ENCODE measurements at regions not wholly inside any gene's neighbourhood (a gene's known extent, or its start where the extent isn't known, plus 50 kb on each side); places are given as distances from the start of the nearest gene placed in this dataset.

DNA sequence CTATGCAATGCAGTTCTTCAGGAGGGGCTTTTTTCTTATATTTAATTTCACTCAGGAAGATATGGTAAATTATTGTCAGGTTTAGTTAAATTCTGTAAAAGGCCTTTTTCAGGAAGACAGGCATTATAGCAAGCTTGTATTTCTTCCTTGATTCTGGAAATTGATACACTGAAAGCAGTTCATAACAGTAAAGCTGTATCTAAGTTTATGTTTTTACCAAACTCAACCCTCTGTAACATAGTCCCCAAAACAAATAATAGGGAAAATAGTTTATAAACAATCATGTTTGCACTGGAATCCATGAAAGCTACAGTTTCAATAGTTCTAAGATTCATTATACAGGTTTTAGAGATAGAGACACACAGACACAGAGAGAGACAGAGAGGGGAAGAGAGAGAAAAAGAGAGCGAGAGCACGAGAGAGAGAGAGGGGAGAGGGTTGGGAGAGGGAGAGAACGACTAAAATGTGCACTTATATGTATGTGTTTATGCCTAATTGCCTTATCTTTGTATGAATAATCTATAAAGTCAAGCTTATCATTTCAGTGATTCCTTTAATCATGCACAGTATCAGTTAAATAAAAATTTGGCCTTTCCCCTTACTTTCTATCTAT, 454.4 kb downstream of the RFPL4B start:
- no peak for DNase-seq (ENCODE audit: low spot score)

DNA sequence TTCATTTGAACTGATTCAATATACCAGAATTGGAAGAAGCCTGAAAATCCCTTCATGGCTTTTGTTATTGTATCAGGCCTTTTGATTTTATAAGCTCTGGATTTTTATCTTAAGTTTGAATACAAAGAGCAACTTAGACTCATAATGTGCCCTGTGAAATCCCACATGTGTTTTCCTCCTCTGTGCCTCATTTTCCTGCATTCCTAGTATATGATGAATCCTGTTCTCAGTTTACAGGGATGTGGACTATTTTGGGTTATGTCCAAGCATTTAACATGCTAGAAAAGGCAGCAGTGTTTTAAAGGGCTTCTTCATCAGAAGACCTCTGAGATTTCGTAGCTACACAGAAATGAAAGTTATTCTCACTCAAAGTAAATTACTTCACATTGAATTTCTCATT, 455.0 kb downstream of the RFPL4B start:
- no peak for DNase-seq (ENCODE audit: low spot score)

DNA sequence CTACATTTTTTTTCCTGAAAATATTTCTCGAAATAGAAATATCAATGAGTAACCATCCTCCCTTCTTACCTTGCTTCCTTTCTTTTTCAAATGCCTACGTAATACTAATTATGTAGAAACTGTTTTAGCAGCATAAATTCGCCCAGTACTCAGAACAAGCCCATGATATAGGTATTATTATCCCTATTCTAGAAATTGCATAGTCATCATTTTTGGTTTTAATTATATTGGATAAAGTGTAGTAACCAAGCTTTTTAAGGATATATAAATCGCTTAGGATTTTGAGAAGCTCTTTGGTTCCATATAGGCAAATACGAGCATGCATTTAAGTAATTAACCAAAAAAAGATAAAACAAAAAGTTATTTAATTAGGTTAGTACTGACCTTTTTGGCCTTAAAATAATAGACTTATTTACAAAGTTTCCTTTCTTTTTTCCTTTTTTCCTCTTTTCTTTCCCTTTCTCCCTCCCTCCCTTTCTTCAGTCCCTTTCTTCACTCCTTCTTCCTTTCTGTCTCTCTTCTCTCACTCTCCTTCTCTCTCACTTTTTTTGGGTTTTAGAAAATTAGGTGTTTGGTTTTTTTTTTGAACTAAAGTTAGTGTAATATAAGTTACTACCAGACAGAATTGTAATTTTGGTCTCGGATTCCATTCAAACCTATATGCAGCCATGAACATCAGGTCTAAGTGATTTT, 457.7 kb downstream of the RFPL4B start:
- no peak for DNase-seq (ENCODE audit: low spot score)

DNA sequence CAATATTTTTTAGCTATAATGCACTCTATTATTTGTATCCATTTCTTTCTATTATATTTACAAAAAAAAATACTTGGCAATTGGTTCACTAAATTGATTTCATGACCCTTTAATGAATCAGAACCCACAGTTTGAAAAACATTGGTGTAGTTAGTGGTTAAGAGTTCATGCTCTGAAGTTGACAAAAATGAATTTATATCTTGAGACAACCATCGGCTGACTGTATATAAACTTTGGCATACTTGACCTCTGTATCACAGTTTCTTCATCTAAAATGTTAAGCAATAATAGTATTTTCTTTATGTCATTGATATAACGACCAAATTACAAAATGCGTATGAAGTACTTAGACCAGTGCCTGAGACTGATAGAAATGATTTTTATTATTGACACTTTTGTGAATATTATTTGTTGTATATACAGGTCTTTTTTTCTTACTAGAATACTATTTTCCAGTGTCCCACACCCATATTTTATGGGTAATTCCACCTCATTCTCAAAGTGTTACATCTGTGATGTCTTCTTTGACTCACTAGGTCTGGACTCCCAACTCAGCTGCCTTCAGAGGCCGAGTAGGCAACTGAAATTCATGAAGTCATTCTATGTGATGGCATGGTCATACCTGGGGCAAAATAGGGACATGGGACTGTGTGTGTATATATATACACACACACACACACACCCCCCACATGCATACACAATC, 459.2 kb downstream of the RFPL4B start:
- no peak for DNase-seq (ENCODE audit: low spot score)

DNA sequence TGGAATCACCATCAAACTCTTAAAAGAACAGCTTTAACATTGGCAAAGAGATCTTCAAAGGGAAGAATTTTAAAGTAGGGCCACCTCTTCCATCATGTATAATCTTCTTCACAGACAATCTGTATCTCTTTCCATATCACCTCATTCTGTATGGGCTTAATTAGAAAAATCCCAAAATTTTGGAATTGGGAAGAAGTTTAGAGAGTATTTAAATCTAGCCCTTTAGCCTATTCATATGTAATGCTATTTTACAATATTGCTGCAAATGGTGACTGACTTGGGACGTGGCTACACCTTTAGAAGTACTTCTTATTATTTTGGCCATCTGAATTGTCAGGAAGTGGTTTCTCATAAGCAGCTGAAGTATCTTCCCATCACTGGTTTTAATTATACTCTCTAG, 474.3 kb downstream of the RFPL4B start:
- DNase-seq (ENCODE audit: low spot score): no peak

DNA sequence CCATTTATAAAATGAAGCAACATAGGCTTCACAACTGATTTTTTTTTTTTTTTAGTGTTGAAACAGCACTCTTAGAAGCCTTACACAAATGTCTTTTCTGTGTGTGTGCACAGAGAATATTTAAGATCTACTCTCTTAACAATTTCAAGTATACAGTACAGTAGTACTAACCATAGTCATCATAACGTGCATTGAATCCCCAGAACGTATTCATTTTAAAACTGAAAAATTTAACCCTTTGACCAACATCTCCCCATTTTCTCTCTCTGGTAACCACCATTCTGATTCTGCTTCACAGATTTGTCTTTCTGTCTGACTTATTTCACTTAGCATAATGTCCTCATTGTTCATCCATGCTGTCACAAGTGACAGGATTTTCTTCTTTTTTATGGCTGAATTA, 475.6 kb downstream of the RFPL4B start:
- no peak for DNase-seq (ENCODE audit: low spot score)

DNA sequence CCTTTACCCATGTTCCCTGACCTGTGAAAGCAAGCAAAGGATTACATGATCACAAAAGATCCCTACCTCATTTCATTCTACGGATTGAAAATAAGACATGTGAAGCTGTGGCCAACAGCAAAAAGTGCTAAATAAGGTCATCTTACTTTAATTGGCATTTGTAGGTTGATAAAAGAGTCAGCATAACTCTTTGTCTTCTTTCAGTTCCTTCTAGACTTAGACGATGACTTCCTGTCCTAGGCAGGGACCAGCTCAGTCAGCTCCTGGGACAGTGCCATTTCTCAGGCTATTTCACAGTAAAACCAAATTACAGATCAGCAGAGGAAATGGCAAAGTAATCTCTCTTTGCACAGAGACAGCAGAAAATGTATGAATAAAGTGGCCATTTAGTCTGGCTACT, 480.7 kb downstream of the RFPL4B start:
- peak; percentile 68 for DNase-seq (ENCODE audit: low spot score)

DNA sequence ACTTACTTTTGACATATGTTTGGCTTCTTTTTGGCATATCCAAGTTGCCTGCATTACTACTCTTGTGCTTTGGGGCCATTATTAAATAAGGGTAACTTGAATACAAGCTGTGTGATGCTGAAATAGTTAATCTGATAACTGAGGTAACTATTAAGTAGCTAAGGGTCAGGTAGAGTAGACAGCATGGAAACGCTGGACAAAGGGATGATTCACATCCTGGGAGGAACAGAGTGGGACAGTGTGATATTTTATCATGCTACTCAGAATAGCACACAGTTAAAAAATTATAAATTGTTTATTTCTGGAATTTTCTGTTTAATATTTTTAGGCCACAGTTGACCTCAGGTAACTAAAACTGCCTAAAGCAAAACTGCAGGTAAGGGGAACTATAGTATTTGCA, 483.9 kb downstream of the RFPL4B start:
- no peak for DNase-seq (ENCODE audit: low spot score)

DNA sequence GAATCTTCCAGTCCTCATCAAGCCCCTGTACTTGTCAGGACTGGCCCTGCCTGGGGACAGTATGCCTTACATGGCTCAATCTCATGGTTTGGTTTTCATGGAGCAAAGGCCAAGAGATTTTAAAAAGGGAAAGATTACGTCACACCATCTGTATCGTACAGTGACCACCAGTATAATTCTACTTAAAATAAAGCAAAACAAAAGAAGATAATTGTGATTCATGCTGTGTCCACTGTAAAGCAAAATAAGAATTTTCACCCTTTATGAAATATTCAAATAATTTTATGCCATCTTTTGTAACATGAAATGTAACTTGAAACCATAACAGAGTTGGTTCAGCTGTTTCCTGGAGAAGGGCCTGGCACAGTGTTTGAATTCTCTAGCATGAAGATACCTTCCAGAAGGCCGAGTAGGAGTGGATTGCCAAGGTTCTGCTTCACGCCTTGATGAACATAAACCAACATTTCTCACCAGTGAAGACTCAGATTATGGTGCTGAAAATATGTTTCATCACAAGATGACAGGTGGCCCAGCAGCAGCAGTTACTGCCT, 486.5 kb downstream of the RFPL4B start:
- peak; percentile 42 for DNase-seq (ENCODE audit: low spot score)

DNA sequence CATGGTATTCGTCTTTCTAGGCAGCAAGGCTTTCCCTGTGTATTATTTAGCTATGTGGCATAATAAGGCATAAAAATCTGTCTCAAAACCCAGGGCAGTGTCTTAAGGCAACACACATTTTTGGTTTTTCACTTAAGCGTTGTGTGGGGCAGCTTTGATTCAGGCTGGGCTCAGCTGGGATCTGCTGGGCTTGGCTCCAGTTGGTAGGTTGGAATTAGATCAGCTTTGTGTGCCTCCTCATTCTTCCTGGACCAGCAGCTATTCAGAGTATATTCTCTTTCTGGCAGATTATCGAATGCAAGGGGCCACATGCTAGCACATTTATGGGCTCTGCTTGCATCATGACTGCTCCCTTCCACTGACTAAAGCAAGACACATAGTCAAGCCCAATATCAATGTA, 487.9 kb downstream of the RFPL4B start:
- no peak for DNase-seq (ENCODE audit: low spot score)

DNA sequence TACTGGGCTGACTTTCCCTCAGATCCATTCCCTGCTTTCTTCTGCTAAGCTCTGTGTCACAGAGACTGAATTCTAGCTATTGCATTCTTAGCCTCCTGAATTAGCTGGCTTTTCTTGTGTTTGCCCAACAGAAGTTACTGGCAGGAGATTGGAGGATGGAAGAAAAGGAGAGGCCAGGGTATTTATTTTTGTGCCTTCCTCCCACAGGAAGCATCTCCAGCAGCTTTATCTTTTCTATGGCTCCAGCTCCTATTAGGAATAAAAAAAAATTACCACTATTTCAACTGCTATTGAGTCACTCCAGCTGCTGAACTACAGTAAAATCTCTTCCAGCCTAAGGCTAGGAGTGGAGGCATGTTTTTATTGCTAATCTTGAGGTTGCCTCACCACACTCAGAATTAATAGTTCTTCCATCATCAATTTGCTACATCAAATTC, 492.4 kb downstream of the RFPL4B start:
- DNase-seq (ENCODE audit: low spot score): no peak

DNA sequence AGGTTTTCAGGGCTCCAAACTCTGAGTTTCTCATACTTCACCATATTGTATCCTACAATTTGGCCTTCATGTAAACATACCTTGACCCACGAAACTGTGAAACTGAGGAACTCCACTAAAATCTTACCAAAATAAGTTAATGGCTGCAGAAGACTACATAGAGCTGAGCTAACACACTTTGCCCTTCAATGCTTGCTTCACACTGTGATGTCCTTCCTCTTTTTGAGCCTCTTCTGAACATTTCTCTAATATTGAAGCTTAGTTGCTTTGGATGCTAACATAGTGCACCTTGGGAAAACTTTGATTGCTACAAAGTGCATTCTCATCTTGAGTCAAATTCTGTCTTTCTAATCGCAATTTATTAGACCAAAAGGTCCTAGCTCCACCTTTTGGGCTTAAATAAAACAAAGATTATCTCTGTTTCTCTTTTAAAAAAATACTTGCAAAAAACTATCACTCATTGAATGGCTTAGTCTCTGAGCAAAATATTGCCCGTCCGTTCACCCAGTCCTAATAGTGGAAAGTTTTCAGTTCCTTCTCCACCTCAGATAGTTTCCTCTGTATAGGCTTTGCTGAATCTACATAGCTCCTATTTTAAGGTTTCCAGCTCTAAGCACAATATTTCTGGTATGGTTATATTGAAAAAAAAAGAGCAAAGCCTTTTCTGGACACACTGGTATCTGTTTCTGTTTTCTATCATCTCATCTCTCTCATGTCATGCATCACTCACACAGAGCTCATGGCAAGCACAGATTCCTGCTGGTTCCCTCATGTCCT, 494.6 kb downstream of the RFPL4B start:
- peak; percentile 16 for DNase-seq (ENCODE audit: low spot score)

DNA sequence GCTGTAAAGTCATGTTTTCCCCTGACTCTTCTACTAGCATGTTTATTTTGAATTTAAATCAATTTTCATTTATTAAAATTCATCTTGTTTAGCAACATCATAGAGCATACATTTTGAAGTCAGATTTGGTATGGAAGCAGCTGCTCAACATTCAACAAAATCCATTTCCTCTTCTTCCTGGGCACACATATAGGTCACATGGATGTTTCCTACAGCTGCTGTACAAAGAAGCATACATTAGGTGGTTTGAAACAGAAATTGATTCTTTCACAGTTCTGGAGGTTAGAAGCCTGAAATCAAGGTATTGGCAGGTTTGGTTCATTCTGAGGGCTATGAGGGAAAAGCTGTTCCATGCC, 495.2 kb downstream of the RFPL4B start:
- DNase-seq (ENCODE audit: low spot score): no peak

DNA sequence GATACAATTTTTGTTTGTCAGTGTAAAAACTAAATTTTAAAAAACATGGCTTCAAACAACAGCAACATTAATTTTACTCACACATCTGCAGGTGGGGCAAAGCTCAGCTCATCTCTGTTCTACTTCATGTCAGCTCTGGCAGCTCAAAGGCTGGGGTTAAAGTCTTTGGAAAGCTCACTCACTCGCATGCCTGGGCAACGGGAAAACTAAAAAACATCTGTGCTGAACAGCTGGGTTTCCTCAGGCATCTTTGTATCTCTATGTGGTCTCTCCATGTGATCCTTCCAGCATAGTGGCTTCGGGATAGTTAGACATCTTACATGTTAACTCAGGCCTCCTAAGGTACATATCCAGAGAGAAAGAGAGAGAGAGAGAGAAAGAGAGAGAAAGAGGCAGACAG, 499.6 kb downstream of the RFPL4B start:
- no peak for DNase-seq (ENCODE audit: low spot score)

DNA sequence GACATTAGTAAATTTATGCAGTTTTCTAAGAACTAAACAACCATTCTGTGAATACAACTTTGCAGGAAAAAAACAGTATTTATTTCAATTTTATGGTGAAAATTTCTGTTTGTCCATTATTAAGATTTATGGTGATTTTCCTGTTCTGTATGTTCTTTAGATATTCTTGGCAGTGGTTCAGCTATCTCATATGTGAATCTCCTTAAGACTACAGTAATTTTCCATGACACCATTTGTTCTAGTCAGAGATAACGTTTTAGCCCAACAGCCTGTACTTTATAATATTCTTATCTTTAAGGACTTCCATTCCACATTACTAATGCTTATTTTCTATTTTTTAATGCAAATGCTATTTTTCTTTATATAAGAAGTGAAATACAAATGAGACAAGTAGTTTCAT, 504.0 kb downstream of the RFPL4B start:
- DNase-seq (ENCODE audit: low spot score): no peak

DNA sequence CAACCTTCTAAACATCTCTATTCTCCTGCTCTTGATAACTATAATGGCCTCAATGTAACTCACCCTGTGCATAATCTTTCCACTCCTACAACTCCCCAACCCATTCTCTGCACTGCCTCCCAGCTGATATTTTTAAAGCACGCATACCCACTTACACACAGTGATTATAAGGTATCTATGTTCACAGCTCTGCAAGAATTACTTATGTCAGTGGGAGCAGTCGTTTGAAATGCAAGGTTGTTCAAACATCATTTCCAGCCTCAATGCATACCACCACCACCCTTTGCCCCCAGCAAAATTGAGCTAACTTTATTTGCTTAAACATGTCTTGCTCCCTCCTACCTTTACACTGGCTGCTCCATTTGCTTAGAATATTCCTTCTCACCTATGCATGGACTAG, 506.0 kb downstream of the RFPL4B start:
- no peak for DNase-seq (ENCODE audit: low spot score)

DNA sequence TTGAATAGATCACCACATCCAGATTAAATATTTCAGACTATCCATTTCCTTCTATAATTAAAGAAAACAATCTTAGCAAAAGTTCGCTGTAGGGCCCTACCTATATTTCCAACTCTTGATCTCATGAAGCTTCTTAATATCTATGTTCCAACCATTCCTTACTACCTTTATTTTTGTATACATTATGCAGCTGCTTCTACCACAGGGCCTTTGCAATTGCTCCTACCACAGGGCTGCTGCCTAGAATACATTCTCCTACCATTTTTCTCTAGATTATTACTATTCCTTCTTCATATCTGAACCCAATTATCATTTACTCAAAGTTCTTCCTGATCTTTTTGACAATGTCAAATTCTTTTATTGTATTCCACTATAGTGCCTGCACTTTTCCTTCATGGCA, 516.6 kb downstream of the RFPL4B start:
- no peak for DNase-seq (ENCODE audit: low spot score)

DNA sequence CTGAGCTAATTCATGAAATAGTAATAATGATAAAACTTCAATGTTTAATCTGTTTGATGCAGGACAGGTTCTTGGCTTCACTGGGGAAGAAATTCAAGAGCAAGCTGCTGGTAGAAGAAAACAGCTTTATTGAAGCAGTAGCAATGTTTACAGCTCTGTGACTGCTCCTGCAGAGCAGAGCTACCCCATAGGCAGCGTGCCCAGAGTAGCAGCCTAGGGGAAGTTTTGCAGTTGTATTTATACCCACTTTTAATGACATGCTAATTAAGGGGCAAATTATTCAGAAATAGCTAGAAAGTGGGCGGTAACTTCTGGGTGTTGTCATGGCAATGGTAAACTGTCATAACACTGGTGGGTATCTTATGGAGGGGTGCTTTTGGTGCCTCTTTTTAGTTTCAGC, 518.0 kb downstream of the RFPL4B start:
- no peak for DNase-seq (ENCODE audit: low spot score)

DNA sequence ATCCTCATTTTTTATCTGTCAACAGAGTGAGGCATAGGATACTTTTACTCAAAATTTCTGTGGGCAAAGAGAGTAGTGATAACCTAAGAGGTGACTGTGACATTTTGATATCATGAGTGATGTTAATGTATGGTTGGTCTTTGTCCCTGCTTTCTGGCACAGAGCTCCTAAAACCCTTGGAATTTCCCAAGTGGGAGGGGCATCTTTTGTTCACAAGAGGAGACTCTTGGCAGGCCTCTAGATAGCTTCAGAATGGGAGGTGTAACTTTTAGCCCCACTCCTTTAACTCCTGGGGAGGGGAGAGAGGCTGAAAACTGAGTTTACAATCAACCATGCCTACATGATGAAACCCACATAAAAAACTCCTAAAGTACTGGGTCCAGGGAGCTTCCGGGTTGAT, 527.8 kb downstream of the RFPL4B start:
- DNase-seq (ENCODE audit: low spot score): no peak

DNA sequence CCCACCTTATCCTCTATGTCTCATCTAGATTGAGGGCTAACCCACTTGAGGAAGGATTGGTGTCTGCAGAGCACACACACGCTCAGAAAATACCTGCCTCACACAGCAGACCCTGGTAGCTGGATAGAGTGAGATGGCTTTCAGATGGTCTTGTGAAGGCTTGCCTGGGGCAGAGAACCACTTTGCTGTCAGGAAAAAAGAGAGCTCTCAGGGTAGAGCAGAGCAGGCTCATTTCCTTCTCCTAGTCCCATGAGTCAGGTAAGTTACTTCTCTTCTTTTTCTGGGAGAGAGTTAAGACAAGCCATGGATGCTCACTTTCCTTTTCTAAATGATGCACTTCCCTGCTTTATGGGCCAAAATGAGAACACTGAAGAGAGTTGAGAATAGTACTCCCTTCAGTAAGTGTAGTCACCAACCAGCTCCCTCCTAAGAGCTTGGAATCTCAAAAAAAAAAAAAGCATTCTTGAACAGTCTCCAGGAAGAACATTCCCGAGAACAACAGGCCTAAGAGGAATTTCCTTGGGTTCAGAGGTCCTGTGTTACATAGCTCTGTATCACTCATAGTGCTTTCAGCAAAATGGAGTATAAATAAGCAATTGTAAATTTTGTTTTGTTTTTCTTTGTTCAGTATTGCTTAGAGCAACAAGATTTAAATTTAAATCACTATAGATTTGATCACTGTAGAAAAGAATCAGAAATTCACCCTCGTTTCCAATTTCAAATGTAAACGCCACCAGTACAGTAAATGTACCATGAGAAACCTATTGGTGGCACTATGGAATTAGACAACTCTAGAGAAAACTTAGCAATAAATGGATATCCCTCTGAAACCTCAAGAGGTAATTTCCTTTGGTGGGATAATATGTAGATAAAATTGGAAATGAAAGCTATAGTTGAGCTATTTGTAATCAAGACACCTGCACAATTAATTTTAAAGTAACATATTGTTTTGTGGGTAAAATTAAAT, 530.3 kb downstream of the RFPL4B start:
- DNase-seq (ENCODE audit: low spot score): no peak

DNA sequence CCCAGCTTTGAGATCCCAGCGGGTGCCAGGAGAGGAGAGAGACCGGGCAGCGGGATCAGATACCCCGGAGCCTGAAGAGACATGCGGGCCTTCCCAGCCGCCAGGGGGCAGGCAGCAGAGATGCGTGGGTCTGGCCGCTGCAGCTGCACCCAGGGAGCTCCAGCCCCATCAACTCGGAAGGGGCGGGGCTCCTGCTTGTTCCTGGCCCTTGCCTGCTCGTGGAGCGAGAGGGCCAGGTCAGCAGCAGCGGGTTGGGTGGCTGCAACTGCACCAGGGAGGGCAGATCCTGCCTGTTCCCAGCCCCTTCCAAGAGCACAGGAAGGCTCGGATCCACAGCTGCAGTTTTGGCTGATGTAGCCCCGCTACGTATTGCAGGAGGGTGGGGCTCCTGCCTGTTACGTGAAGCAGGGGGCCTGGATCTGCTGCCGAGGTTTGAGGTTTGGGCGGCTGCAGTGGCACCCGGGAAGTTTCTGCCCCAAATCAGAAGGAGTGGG, 532.8 kb downstream of the RFPL4B start:
- DNase-seq (ENCODE audit: low spot score): no peak
